Duodenal mucosa (tissue), 2 donors: ENCODE measurements at regions not wholly inside any gene's neighbourhood (a gene's known extent, or its start where the extent isn't known, plus 50 kb on each side); places are given as distances from the start of the nearest gene placed in this dataset.

Source experiments
- H3K27ac ChIP-seq: one replicate; pipeline ENCODE4 v1.7.0; 2013; ENCODE audit warnings: low read depth, low read length
- H3K27me3 ChIP-seq, 2 donors: one replicate each; pipeline ENCODE4 v1.7.0; 2013; ENCODE audit warnings: low read length in 2 of 2, control low read depth in 1 of 2; ENCODE audit not compliant: insufficient read depth in 2 of 2, control insufficient read depth in 1 of 2
- H3K36me3 ChIP-seq, 2 donors: one replicate each; pipeline ENCODE4 v1.7.0; 2013; ENCODE audit warnings: low read length in 2 of 2, control low read depth in 1 of 2; ENCODE audit not compliant: insufficient read depth in 2 of 2, control insufficient read depth in 1 of 2
- H3K4me1 ChIP-seq, 2 donors: one replicate each; pipeline ENCODE4 v1.7.0; 2013; ENCODE audit warnings: low read length in 2 of 2, control low read depth in 1 of 2; ENCODE audit not compliant: insufficient read depth in 2 of 2, control insufficient read depth in 1 of 2
- H3K4me3 ChIP-seq, 2 donors: one replicate each; pipeline ENCODE4 v1.7.0; 2013; ENCODE audit warnings: low read length in 2 of 2, low read depth in 1 of 2
- H3K9ac ChIP-seq, 2 donors: one replicate each; pipeline ENCODE4 v1.7.0; 2013; ENCODE audit warnings: low read length in 2 of 2, low read depth in 1 of 2
- H3K9me3 ChIP-seq, 2 donors: one replicate each; pipeline ENCODE4 v1.7.0; 2013; ENCODE audit warnings: low read length in 2 of 2, control low read depth in 1 of 2; ENCODE audit not compliant: control insufficient read depth in 1 of 2

DNA sequence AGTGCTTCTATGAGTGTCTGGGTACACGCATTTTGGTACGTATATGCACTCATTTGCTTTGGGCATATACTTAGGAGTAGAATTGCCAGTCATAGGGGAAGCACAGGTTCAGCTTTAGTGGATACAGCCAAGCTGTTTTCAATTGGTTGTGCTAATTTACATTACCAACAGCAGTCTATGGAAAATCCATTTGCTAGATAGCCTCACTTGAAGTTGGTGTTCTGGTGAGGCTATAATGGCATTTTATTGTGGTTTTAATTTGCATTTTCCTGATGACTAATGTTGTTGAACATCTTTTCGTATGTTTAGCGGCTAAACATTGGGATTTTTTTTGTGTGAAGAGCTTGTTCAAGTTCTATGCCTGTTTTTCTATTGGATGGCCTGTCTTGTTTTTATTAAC is 76.8 kb upstream of the ANKH start:
- Histone ChIP-seq H3K9me3 (peaks cover 0 to 5% of the 10 kb centered on the region in 2 donors), H3K4me1 (peaks cover 8 to 9% of the 10 kb centered on the region in 2 donors), H3K36me3 (no peaks in the 10 kb centered on the region), H3K9ac (no peak overlapping the region), H3K4me3 (no peak overlapping the region), H3K27ac (no peak overlapping the region), H3K27me3 (no peaks in the 10 kb centered on the region)

DNA sequence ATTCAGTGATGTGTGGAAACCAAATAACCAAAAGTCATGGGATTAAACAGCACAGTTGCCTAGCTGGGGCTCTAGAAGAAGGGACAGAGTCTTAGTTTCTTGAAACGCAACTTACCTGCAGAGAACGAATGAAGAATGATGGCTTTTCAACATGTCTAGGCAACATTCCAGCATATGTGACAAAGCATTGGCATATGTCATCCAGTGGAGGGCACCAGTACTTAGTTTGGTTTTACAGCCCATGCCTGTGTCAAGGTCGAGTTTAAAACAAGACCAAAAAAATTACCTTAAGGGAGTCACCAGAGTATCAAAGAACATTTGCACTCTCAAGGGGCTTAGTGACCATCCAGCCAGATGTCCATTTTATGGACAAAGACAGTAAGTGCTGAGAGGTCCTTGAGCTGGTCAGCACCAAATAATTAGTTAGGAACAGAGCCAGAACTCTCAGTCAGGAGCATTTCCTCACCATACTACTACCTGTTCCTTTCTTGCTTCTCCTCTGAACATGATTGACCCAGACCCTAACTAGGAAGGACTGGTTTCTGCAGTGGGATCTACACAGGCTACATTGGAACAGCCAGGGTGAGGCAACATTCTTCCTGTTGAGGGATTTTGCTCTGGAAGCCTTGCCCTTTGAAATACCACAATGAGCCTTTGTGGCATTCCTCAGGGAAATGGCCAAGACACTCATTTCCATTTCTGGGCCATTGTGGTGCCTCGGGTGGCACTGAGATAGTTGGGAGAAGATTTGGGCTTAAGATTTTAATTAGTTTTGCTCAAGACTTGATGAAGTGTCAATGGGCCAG is 75.4 kb upstream of the ANKH start:
- H3K4me1 ChIP-seq: peaks cover 8 to 9% of the 10 kb centered on the region in 2 donors
- no peaks in the 10 kb centered on the region for H3K36me3 ChIP-seq
- no peak overlapping the region for H3K27ac ChIP-seq
- no peak overlapping the region for H3K9ac ChIP-seq
- peaks cover 0 to 5% of the 10 kb centered on the region in 2 donors for H3K9me3 ChIP-seq
- H3K4me3 ChIP-seq: no peak overlapping the region
- no peaks in the 10 kb centered on the region for H3K27me3 ChIP-seq

DNA sequence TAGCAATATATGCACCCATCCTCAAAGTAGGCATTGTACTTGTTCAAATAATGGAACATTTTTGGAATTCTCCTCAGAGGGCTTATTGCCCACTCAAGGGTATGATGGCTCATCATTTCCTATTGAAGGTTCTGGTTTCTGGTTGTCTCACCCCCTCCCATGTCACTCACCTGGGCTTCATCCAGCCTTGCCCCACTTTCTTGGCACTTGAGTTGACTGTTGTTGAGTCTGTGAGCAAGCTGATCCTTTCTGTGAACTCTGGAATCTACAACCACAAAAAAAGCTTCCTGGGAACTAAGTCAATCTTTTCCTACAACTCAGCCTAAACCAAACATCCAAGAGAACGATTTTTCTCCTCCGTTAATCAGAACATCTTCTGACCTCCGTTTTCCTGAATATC is 73.9 kb upstream of the ANKH start:
- H3K9ac ChIP-seq: no peak overlapping the region
- H3K27me3 ChIP-seq: no peaks in the 10 kb centered on the region
- peaks cover 0 to 5% of the 10 kb centered on the region in 2 donors for H3K9me3 ChIP-seq
- peaks cover 8 to 9% of the 10 kb centered on the region in 2 donors for H3K4me1 ChIP-seq
- H3K4me3 ChIP-seq: no peak overlapping the region
- no peak overlapping the region for H3K27ac ChIP-seq
- no peaks in the 10 kb centered on the region for H3K36me3 ChIP-seq

DNA sequence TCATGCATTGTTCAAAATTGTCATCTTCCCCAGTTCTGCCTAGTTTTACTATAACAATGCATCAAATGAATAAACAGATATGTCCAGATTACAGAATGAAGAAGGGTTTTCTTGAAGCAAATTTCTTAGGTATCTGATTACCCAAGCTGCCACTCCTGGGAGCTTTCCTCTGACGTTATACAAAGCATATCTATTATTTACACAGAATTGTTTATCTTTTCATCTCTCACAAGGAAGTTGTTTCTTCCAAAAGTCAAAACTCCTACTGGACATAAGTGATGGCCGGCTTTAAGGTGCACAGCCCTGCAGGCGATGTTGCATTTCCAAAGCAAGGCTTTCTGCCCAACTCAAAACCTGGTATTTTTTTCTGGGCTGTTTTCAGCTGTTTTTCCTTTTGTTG is 73.4 kb upstream of the ANKH start:
- Histone ChIP-seq H3K36me3 (no peaks in the 10 kb centered on the region), H3K27ac (no peak overlapping the region), H3K9ac (no peak overlapping the region), H3K27me3 (no peaks in the 10 kb centered on the region), H3K4me1 (peaks cover 8 to 9% of the 10 kb centered on the region in 2 donors), H3K9me3 (peaks cover 0 to 5% of the 10 kb centered on the region in 2 donors), H3K4me3 (no peak overlapping the region)

DNA sequence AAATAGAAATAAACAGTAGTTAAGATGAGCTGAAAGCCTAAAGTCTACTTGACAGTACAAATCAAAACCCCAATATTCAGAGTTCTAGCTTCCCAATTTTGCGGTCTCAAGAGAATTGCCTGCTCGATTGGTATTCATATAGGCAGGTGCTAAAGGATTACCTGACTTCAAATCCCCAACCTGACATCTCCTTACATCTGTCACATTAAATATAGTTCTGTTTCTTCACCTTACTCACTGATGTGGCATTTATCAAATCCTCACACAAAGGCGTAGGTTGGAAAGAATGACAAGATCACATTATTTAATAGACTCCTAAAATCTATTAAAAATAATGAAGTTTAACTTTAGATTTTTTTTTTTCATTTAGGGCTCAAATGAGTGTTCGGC is 72.8 kb upstream of the ANKH start:
- Histone ChIP-seq H3K27me3 (no peaks in the 10 kb centered on the region), H3K9me3 (no peaks in the 10 kb centered on the region), H3K36me3 (no peaks in the 10 kb centered on the region), H3K4me1 (peaks cover 8 to 9% of the 10 kb centered on the region in 2 donors), H3K27ac (no peak overlapping the region), H3K9ac (no peak overlapping the region), H3K4me3 (no peak overlapping the region)

DNA sequence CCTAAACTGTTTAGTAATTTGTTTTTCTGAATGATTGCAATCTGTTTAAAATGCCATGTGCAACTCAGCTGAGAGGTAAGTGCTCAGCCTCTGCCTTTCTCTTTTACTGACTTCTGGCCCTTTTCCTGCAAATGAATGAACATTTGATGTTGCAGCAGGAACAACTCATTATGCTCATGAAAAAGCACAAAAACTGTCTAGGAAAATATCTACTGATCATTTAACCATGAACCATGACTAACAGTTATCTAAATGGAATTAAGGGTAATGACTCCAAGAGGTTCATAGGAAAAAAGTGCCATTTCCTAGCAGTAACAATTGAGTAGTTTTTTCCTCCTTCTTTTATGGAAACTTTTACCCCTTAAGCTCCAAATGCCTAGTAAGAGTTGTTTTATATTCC is 70.6 kb upstream of the ANKH start:
- Histone ChIP-seq H3K27me3 (no peaks in the 10 kb centered on the region), H3K27ac (no peak overlapping the region), H3K36me3 (no peaks in the 10 kb centered on the region), H3K9me3 (no peaks in the 10 kb centered on the region), H3K9ac (no peak overlapping the region), H3K4me1 (peaks cover 10 to 15% of the 10 kb centered on the region in 2 donors), H3K4me3 (no peak overlapping the region)

DNA sequence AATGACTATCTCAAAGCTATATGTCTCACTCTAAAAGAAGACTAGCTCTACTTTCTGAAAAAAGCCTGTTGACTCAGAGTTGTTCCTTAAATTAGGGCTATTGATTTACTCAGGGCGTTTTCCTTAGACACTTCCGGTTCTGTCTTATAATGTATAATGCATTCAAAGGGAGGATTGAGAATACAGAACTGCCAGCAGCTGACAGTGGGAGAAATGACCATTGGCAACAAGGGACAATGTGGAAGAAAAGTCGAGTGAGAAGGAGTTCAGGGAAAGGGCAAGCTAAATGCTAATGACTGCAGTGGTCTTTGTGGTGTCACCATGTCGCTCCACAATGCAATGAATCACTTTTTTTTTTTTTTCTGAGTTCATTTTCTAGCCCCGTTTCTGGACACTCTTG is 65.7 kb upstream of the ANKH start:
- Histone ChIP-seq H3K4me3 (no peak overlapping the region), H3K9ac (no peak overlapping the region), H3K27ac (no peak overlapping the region)

DNA sequence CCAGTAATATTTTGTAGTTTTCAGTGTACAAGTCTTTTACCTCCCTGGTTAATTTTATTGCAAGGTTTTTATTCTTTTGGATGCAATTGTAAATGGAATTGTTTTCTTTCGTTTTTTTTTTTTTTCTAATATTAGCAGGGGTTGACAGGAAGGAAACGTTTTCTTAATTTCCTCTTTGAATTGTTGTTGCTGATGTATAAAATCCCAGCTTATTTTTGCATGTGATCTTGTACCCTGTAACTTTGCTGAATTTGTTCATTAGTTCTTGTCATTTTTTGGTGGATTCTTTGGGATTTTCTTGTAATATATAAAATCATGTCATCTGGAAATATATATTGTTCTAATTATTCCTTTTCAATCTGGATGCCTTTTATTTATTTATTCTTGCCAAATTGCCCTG is 65.0 kb upstream of the ANKH start:
- Histone ChIP-seq H3K36me3 (no peaks in the 10 kb centered on the region), H3K9ac (no peak overlapping the region), H3K4me1 (peaks cover 8 to 13% of the 10 kb centered on the region in 2 donors), H3K4me3 (no peak overlapping the region), H3K9me3 (no peaks in the 10 kb centered on the region), H3K27me3 (no peaks in the 10 kb centered on the region), H3K27ac (no peak overlapping the region)

More for the DNA sequence above, 65.7 kb upstream of the ANKH start:
- no peaks in the 10 kb centered on the region for H3K36me3 ChIP-seq
- no peaks in the 10 kb centered on the region for H3K9me3 ChIP-seq
- no peaks in the 10 kb centered on the region for H3K27me3 ChIP-seq
- H3K4me1 ChIP-seq: peaks cover 8 to 13% of the 10 kb centered on the region in 2 donors

DNA sequence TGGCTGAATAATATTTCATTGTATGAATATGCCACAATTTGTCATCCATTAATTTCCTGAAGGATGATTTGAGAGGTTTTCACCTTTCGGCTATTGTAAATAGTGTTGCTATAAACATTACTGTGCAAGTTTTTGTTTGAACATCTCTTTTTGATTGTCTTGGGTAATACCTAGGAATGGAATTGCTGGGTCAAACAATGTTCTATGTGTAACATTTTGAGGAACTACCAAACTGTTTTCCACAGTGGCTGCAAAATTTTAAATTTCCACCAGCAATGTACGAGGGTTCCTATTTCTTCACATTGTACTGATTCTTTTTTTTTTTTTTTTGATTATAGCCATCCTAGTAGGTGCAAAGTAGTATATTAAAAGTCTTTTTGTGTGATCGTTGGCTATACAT is 63.8 kb upstream of the ANKH start:
- Histone ChIP-seq H3K4me1 (peaks cover 8 to 13% of the 10 kb centered on the region in 2 donors), H3K9ac (no peak overlapping the region), H3K27ac (no peak overlapping the region), H3K36me3 (no peaks in the 10 kb centered on the region), H3K4me3 (no peak overlapping the region), H3K9me3 (no peaks in the 10 kb centered on the region), H3K27me3 (no peaks in the 10 kb centered on the region)

DNA sequence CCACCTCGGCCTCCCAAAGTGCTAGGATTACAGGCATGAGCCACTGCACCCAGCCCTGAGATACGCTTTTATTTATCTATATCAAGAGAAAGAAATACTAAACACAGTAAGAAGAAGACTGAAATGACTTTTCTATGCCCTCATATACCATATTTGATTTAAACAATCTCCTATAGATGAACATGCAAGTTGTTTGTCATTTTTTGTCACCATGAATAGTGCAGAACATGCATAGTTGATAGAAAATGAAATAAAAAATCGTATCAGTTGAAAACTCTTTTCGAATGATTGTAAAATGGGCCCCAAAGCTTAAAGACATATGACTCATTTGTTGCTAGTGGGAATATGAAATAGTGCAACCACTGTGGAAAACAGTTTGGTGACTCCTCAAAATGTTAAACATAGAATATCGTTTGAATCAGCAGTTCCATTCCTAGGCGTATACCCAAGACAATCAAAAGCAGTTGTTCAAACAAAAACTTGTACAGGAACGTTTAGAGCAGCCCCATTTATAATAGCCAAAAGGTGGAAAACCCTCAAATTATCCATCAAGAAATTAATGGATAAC is 61.4 kb upstream of the ANKH start:
- Histone ChIP-seq H3K27ac (no peak overlapping the region), H3K36me3 (no peaks in the 10 kb centered on the region), H3K27me3 (no peaks in the 10 kb centered on the region), H3K4me3 (no peak overlapping the region), H3K9ac (no peak overlapping the region), H3K9me3 (no peaks in the 10 kb centered on the region), H3K4me1 (peaks cover 8% of the 10 kb centered on the region in 2 donors)
